CD14-positive monocyte (primary cell): ENCODE measurements at regions not wholly inside any gene's neighbourhood (a gene's known extent, or its start where the extent isn't known, plus 50 kb on each side); places are given as distances from the start of the nearest gene placed in this dataset.

Experiments used
- DNase-seq, 3 donors: peaks; one replicate each; pipeline ENCODE4 v3.0.0-alpha.2; 2011 to 2022
- H2AFZ ChIP-seq: 2 replicates; pipeline ENCODE4 v1.6.0; 2012; ENCODE audit warnings: mild to moderate bottlenecking, low read depth, low read length, inconsistent platforms; ENCODE audit not compliant: insufficient read depth, poor library complexity, severe bottlenecking
- H3K27ac ChIP-seq, 2 donors: 1 replicate in 1 of 2; 2 replicates in 1 of 2; pipeline ENCODE4 v1.5.1; 2012 to 2013; ENCODE audit warnings: low read length in 2 of 2, control low read depth in 1 of 2, inconsistent platforms in 1 of 2, low read depth in 1 of 2, mild to moderate bottlenecking in 1 of 2
- H3K27me3 ChIP-seq, 2 donors: one replicate each; pipeline versions ENCODE4 v1.6.0 to v1.6.1; 2011 to 2013; ENCODE audit warnings: low read length in 2 of 2; ENCODE audit not compliant: control insufficient read depth in 2 of 2, insufficient read depth in 2 of 2
- H3K36me3 ChIP-seq, 2 donors: replicated peaks in 1 of 2; 1 replicate in 1 of 2; 2 replicates in 1 of 2; pipeline versions ENCODE4 v1.5.1 to v1.6.1; 2012 to 2013; ENCODE audit warnings: low read length in 2 of 2, control low read depth in 1 of 2, inconsistent platforms in 1 of 2, mild to moderate bottlenecking in 1 of 2; ENCODE audit not compliant: insufficient read depth in 2 of 2, control insufficient read depth in 1 of 2
- H3K4me1 ChIP-seq, 2 donors: 1 replicate in 1 of 2; 2 replicates in 1 of 2; pipeline versions ENCODE4 v1.5.1 to v1.6.1; 2012 to 2013; ENCODE audit warnings: low read length in 2 of 2, control low read depth in 1 of 2, inconsistent platforms in 1 of 2, mild to moderate bottlenecking in 1 of 2, moderate library complexity in 1 of 2; ENCODE audit not compliant: insufficient read depth in 2 of 2, control insufficient read depth in 1 of 2
- H3K4me2 ChIP-seq: replicated peaks from 2 replicates; pipeline ENCODE3; 2012; ENCODE audit warnings: low read length, moderate library complexity, mild to moderate bottlenecking; ENCODE audit not compliant: poor library complexity, severe bottlenecking; ENCODE audit errors: extremely low read depth
- H3K4me3 ChIP-seq, 3 experiments: fragments of 200-600 bp in 1 of 3; sonication (generic) in 1 of 3; replicated peaks in 1 of 3; 1 replicate in 2 of 3; 2 replicates in 1 of 3; pipeline ENCODE4 v1.5.1; 2011 to 2013; ENCODE audit warnings: low read length in 3 of 3, mild to moderate bottlenecking in 3 of 3, control low read depth in 2 of 3, low read depth in 2 of 3, inconsistent platforms in 1 of 3, moderate library complexity in 1 of 3
- H3K79me2 ChIP-seq: 2 replicates; pipeline ENCODE4 v1.6.0; 2012; ENCODE audit warnings: mild to moderate bottlenecking, control low read depth, inconsistent platforms, low read length, moderate library complexity; ENCODE audit not compliant: insufficient read depth
- H3K9ac ChIP-seq: 2 replicates; pipeline ENCODE4 v1.6.0; 2017; ENCODE audit warnings: low read length, mild to moderate bottlenecking; ENCODE audit not compliant: insufficient read depth, poor library complexity, severe bottlenecking
- H3K9me3 ChIP-seq, 2 donors: replicated peaks in 1 of 2; 1 replicate in 1 of 2; 2 replicates in 1 of 2; pipeline versions ENCODE4 v1.5.1 to v1.6.1; 2012 to 2013; ENCODE audit warnings: low read length in 2 of 2, control low read depth in 1 of 2; ENCODE audit not compliant: control insufficient read depth in 1 of 2, insufficient read depth in 1 of 2
- H4K20me1 ChIP-seq: 2 replicates; pipeline ENCODE4 v1.6.0; 2012; ENCODE audit warnings: mild to moderate bottlenecking, low read length, control low read depth, moderate library complexity; ENCODE audit not compliant: insufficient read depth
- H3K27ac Mint-ChIP-seq, 7 donors: one replicate each; pipeline ENCODE4 v1.8.0; 2020; ENCODE audit warnings: mild to moderate bottlenecking in 7 of 7, mixed read lengths in 7 of 7, moderate library complexity in 6 of 7, inconsistent platforms in 2 of 7
- H3K27me3 Mint-ChIP-seq, 3 donors: one replicate each; pipeline ENCODE4 v1.8.0; 2021 to 2022; ENCODE audit warnings: low read depth in 3 of 3, mild to moderate bottlenecking in 3 of 3, mixed read lengths in 3 of 3, moderate library complexity in 3 of 3, inconsistent platforms in 1 of 3
- H3K36me3 Mint-ChIP-seq, 2 donors: one replicate each; pipeline ENCODE4 v1.8.0; 2020; ENCODE audit warnings: mixed read lengths in 2 of 2, inconsistent platforms in 1 of 2, mild to moderate bottlenecking in 1 of 2
- H3K4me1 Mint-ChIP-seq: one replicate; pipeline ENCODE4 v1.8.0; 2020; ENCODE audit warnings: mild to moderate bottlenecking, mixed read lengths
- H3K4me3 Mint-ChIP-seq, 2 donors: one replicate each; pipeline ENCODE4 v1.8.0; 2020; ENCODE audit warnings: mild to moderate bottlenecking in 2 of 2, mixed read lengths in 2 of 2, moderate library complexity in 1 of 2
- H3K9me3 Mint-ChIP-seq, 7 donors: one replicate each; pipeline ENCODE4 v1.8.0; 2020 to 2022; ENCODE audit warnings: mixed read lengths in 7 of 7, mild to moderate bottlenecking in 6 of 7, moderate library complexity in 6 of 7, inconsistent platforms in 2 of 7
- WGBS: methylation state at CpG from one replicate; pipeline ENCODE4 v1.1.5; 2013; ENCODE audit warnings: missing lambda C conversion rate; ENCODE audit not compliant: insufficient coverage; 5-methylcytosine and 5-hydroxymethylcytosine counted together
- intact Hi-C, 2 donors: fragments of 100-400 bp; cut with micrococcal nuclease; formaldehyde crosslinking; loops; one replicate each; pipeline versions ENCODE4 v1.15.0 to v1.15.1; 2023
- TF ChIP-seq, protein P1 (sequence below): fragments of 200-600 bp; IDR thresholded peaks from one replicate; pipeline ENCODE4 v1.8.0; 2022; ENCODE audit warnings: antibody characterized with exemption, mild to moderate bottlenecking

- no peak for DNase-seq
- peaks cover 0 to 8% (median 0%) of the 10 kb centered on the region in 7 donors for H3K9me3 Mint-ChIP-seq
- no peak overlapping the region for H3K4me2 ChIP-seq
- no peaks in the 10 kb centered on the region for H3K27me3 ChIP-seq
- H3K9me3 ChIP-seq = no peaks in the 10 kb centered on the region
- no peaks in the 10 kb centered on the region for H4K20me1 ChIP-seq
- no peak overlapping the region for H3K4me3 Mint-ChIP-seq
- intact Hi-C loops = no loop called here
- H3K4me3 ChIP-seq = no peak overlapping the region
- H3K27me3 Mint-ChIP-seq = peaks cover 0 to 2% (median under 1%) of the 10 kb centered on the region in 3 donors
- no peaks in the 10 kb centered on the region for H3K36me3 Mint-ChIP-seq
- H3K27ac Mint-ChIP-seq = no peak overlapping the region
- TF ChIP-seq, protein P1, sequence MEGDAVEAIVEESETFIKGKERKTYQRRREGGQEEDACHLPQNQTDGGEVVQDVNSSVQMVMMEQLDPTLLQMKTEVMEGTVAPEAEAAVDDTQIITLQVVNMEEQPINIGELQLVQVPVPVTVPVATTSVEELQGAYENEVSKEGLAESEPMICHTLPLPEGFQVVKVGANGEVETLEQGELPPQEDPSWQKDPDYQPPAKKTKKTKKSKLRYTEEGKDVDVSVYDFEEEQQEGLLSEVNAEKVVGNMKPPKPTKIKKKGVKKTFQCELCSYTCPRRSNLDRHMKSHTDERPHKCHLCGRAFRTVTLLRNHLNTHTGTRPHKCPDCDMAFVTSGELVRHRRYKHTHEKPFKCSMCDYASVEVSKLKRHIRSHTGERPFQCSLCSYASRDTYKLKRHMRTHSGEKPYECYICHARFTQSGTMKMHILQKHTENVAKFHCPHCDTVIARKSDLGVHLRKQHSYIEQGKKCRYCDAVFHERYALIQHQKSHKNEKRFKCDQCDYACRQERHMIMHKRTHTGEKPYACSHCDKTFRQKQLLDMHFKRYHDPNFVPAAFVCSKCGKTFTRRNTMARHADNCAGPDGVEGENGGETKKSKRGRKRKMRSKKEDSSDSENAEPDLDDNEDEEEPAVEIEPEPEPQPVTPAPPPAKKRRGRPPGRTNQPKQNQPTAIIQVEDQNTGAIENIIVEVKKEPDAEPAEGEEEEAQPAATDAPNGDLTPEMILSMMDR = no peak
- no peak overlapping the region for H3K9ac ChIP-seq
- no peak overlapping the region for H2AFZ ChIP-seq
- no peaks in the 10 kb centered on the region for H3K36me3 ChIP-seq
- WGBS = no CpG with 5 or more reads among the region's 3 CpGs
- H3K4me1 Mint-ChIP-seq = no peaks in the 10 kb centered on the region
- H3K79me2 ChIP-seq = no peaks in the 10 kb centered on the region
- no peaks in the 10 kb centered on the region for H3K4me1 ChIP-seq
- no peak overlapping the region for H3K27ac ChIP-seq
Measured at GRCh38 chr13:33651766-33652165, 166.2 kb upstream of the RFC3 start.

DNA sequence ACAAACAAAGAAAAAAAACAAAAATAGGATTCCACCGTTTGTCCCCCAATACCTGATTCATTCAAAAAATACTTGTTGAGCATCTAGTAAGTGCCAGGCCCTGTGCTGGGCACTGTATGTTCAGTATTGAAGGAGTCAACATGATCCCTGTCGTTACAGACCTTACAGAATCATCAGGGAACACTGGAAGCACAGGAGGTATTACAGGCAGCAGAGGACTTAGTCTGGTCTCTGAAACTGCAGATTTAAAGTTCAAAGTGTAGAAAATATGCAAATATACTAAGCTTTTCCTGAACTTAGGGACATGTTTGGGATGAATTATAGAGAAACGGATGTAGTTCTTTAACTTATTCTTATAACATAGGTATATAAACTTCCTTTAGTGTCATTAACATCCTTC lies 160.7 kb upstream of the RFC3 start:
- WGBS = 100% methylated on average over 1 of the region's 3 CpGs

More for the DNA sequence above, 160.7 kb upstream of the RFC3 start:
- Mint-ChIP-seq H3K4me3 (no peak overlapping the region), H3K27me3 (peaks cover 0 to 5% (median 2%) of the 10 kb centered on the region in 3 donors), H3K27ac (no peak overlapping the region), H3K9me3 (peaks cover 0 to 12% (median 6%) of the 10 kb centered on the region in 7 donors), H3K36me3 (no peaks in the 10 kb centered on the region), H3K4me1 (no peaks in the 10 kb centered on the region)
- Histone ChIP-seq H3K79me2 (no peaks in the 10 kb centered on the region), H3K27ac (no peak overlapping the region), H3K4me3 (no peak overlapping the region), H3K36me3 (no peaks in the 10 kb centered on the region), H3K27me3 (no peaks in the 10 kb centered on the region), H3K4me1 (no peaks in the 10 kb centered on the region), H3K9me3 (peaks cover 0 to 5% of the 10 kb centered on the region in 2 donors), H3K4me2 (no peak overlapping the region), H2AFZ (no peak overlapping the region), H3K9ac (no peak overlapping the region), H4K20me1 (no peaks in the 10 kb centered on the region)
- DNase-seq = no peak
- TF ChIP-seq, protein P1 = no peak
- intact Hi-C loops = no loop called here
